ENCODE measurements at regions not wholly inside any gene's neighbourhood (a gene's known extent, or its start where the extent isn't known, plus 50 kb on each side); places are given as distances from the start of the nearest gene placed in this dataset.
"Not testable (repeated sequence)": the region's sequence is repeated elsewhere in the genome, so short reads cannot be mapped to it uniquely, and the experiment has no call there.

DNA sequence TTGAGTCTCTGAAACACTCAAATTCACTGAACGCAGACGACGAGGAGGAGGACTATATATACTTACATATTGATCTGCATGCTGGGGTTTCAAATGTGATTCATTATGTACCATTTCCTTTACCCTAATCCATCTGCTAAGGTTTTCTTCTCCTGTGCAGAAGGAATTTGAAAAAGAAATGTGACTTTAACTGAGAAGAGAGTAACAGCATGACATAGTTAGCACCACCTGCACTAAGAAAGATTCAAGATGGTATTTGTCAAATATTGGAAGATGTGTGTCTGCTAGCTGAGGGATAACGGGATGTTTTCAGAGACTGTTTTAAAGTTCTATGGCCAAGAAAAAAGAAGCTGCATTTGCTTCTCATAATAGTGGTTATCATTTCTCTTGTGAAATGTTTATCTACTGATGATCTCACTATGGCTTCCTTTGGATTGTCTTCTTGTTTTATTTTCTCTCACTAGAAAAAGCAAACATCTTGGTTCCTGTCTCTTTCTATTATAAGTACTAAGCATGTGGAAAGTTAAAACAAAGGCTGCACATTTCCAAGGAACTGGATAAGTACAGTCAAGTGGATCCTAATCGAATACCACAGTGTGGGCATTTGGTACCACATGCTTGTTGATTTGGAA is 89.8 kb upstream of the TLE4 start:
- no peak overlapping the region for H3K4me3 ChIP-seq
- H3K27ac ChIP-seq: no peak overlapping the region
- H3K27me3 ChIP-seq: no peaks in the 10 kb centered on the region
- H3K9me3 ChIP-seq: no peaks in the 10 kb centered on the region
- H3K36me3 ChIP-seq: no peaks in the 10 kb centered on the region
- intact Hi-C loops (cut with DNase I; ENCODE audit: low total_unique reads): no loop called here
- TF ChIP-seq, protein P1, sequence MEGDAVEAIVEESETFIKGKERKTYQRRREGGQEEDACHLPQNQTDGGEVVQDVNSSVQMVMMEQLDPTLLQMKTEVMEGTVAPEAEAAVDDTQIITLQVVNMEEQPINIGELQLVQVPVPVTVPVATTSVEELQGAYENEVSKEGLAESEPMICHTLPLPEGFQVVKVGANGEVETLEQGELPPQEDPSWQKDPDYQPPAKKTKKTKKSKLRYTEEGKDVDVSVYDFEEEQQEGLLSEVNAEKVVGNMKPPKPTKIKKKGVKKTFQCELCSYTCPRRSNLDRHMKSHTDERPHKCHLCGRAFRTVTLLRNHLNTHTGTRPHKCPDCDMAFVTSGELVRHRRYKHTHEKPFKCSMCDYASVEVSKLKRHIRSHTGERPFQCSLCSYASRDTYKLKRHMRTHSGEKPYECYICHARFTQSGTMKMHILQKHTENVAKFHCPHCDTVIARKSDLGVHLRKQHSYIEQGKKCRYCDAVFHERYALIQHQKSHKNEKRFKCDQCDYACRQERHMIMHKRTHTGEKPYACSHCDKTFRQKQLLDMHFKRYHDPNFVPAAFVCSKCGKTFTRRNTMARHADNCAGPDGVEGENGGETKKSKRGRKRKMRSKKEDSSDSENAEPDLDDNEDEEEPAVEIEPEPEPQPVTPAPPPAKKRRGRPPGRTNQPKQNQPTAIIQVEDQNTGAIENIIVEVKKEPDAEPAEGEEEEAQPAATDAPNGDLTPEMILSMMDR (IDR thresholded peaks at IDR 0.05): no peak
- DNase-seq: no peak
- no peaks in the 10 kb centered on the region for H3K4me1 ChIP-seq

GRCh38 chr9:79485258-79485657 is 86.5 kb upstream of the TLE4 start:
- intact Hi-C loops (cut with DNase I; ENCODE audit: low total_unique reads): no loop called here
- TF ChIP-seq, protein P1 (IDR thresholded peaks at IDR 0.05): no peak
- DNase-seq: no peak
- no peaks in the 10 kb centered on the region for H3K27me3 ChIP-seq
- H3K9me3 ChIP-seq: no peaks in the 10 kb centered on the region
- H3K4me1 ChIP-seq: peaks cover 0 to 11% (median 0%) of the 10 kb centered on the region in 4 donors
- H3K36me3 ChIP-seq: no peaks in the 10 kb centered on the region
- H3K27ac ChIP-seq: no peak overlapping the region
- no peak overlapping the region for H3K4me3 ChIP-seq

- H3K4me1 ChIP-seq: peaks cover 0 to 11% (median 0%) of the 10 kb centered on the region in 4 donors
- no peaks in the 10 kb centered on the region for H3K36me3 ChIP-seq
- H3K4me3 ChIP-seq: no peak overlapping the region
- TF ChIP-seq, protein P1 (IDR thresholded peaks at IDR 0.05): no peak
- H3K27me3 ChIP-seq: no peaks in the 10 kb centered on the region
- peak; percentile 57 to 72 for DNase-seq
- peaks cover 0 to 5% (median 0%) of the 10 kb centered on the region in 3 donors for H3K9me3 ChIP-seq
- intact Hi-C loops (cut with DNase I; ENCODE audit: low total_unique reads): no loop called here
- no peak overlapping the region for H3K27ac ChIP-seq
Observed at GRCh38 chr9:79489261-79490000, 82.3 kb upstream of the TLE4 start.

GRCh38 chr9:79490657-79491248 is 81.0 kb upstream of the TLE4 start:
- TF ChIP-seq, protein P1 (IDR thresholded peaks at IDR 0.05): no peak
- Histone ChIP-seq H3K4me1 (peaks cover 0 to 11% (median 0%) of the 10 kb centered on the region in 4 donors), H3K27ac (no peak overlapping the region), H3K9me3 (peaks cover 0 to 5% (median 0%) of the 10 kb centered on the region in 3 donors), H3K4me3 (no peak overlapping the region), H3K36me3 (no peaks in the 10 kb centered on the region), H3K27me3 (no peaks in the 10 kb centered on the region)
- DNase-seq: no peak
- intact Hi-C loops (cut with DNase I; ENCODE audit: low total_unique reads): no loop called here

DNA sequence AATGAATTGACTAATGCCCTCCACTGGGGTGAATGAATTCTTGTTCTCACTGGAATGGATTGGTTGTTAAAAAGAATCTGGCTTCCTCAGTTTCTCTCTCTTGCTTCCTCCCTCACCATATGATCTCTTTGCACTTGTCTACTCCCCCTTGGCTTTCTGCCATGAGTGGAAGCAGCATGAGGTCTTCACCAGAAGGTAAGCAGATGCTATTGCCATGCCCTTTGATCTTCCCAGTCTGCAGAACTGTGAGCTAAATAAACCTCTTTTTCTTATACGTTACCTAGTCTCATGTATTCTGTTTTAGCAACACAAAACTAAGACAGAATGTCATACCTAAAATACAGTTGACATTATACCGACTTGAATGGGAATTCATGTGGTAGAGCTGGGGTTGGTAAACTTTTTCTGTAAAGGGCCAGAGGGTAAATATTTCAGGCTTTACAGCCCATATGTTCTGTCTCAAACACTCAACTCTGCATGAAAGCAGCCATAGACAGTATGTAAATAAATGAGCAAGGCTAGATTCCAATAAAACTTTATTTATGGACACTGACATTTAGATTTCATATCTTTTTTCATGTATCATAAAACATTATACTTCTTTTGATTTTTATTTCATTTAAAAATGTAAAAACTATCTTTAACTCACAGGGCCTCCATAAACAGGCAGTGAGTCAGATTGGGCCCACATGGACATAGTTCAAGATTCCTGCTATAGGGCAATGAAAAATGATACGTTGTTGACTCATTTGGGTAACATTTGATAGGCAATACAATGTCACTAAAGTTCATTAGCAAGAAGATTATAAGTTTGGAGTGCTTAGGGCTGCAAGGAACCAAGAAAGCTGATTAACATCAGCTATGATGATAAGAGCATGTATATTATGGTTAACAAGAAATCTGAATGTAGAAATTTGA is 79.4 kb upstream of the TLE4 start:
- intact Hi-C loops (cut with DNase I; ENCODE audit: low total_unique reads): no loop called here
- Histone ChIP-seq H3K27me3 (no peaks in the 10 kb centered on the region), H3K36me3 (no peaks in the 10 kb centered on the region), H3K4me3 (no peak overlapping the region), H3K9me3 (peaks cover 0 to 5% (median 0%) of the 10 kb centered on the region in 3 donors), H3K4me1 (peaks cover 0 to 11% (median 0%) of the 10 kb centered on the region in 4 donors), H3K27ac (no peak overlapping the region)
- DNase-seq: no peak
- TF ChIP-seq, protein P1 (IDR thresholded peaks at IDR 0.05): no peak

- H3K4me3 ChIP-seq; H3K4me1 ChIP-seq; H3K27me3 ChIP-seq; DNase-seq; H3K36me3 ChIP-seq; H3K9me3 ChIP-seq; intact Hi-C loops (cut with DNase I; ENCODE audit: low total_unique reads); H3K27ac ChIP-seq: not testable (repeated sequence)
Observed at GRCh38 chr9:79500196-79500864, 71.4 kb upstream of the TLE4 start.
